HL-60 (cell line): ENCODE measurements at regions not wholly inside any gene's neighbourhood (a gene's known extent, or its start where the extent isn't known, plus 50 kb on each side); places are given as distances from the start of the nearest gene placed in this dataset.

Source experiments
- DNase-seq, 2 experiments: peaks; one replicate each; pipeline ENCODE4 v3.0.0-alpha.2; 2010 to 2020; ENCODE audit warnings: low read depth in 1 of 2, low spot score in 1 of 2
- H3K27ac ChIP-seq: fragments of 250-450 bp; sonication (Bioruptor Pico); replicated peaks from 2 replicates; pipeline ENCODE4 v1.5.1; 2020; ENCODE audit warnings: mild to moderate bottlenecking, moderate library complexity
- H3K27me3 ChIP-seq: fragments of 250-450 bp; sonication (Bioruptor Pico); 2 replicates; pipeline ENCODE4 v1.5.1; 2021; ENCODE audit warnings: mild to moderate bottlenecking, moderate library complexity; ENCODE audit not compliant: insufficient read depth, poor library complexity, severe bottlenecking
- H3K4me3 ChIP-seq: replicated peaks from 2 replicates; pipeline ENCODE4 v1.5.1; 2011; ENCODE audit warnings: mild to moderate bottlenecking, control low read depth, low read length; ENCODE audit not compliant: insufficient read depth
- GABPA ChIP-seq: IDR thresholded peaks from 2 replicates; pipeline ENCODE4 v1.6.1; 2012; ENCODE audit warnings: low read depth
- POLR2AphosphoS5 ChIP-seq: IDR thresholded peaks from 2 replicates; pipeline ENCODE4 v1.6.1; 2012; ENCODE audit warnings: low read depth
- SPI1 ChIP-seq: IDR thresholded peaks from 2 replicates; pipeline ENCODE4 v1.6.1; 2012; ENCODE audit warnings: low read depth, mild to moderate bottlenecking, borderline replicate concordance
- TF ChIP-seq, protein P1 (sequence below): IDR thresholded peaks from one replicate; pipeline ENCODE4 v1.5.1; 2011; ENCODE audit warnings: low read length, control low read depth, inconsistent platforms; ENCODE audit not compliant: insufficient read depth
- TF ChIP-seq, protein P2 (sequence below): IDR thresholded peaks from 2 replicates; pipeline ENCODE4 v1.6.1; 2012; ENCODE audit warnings: low read depth; ENCODE audit not compliant: insufficient replicate concordance

DNA sequence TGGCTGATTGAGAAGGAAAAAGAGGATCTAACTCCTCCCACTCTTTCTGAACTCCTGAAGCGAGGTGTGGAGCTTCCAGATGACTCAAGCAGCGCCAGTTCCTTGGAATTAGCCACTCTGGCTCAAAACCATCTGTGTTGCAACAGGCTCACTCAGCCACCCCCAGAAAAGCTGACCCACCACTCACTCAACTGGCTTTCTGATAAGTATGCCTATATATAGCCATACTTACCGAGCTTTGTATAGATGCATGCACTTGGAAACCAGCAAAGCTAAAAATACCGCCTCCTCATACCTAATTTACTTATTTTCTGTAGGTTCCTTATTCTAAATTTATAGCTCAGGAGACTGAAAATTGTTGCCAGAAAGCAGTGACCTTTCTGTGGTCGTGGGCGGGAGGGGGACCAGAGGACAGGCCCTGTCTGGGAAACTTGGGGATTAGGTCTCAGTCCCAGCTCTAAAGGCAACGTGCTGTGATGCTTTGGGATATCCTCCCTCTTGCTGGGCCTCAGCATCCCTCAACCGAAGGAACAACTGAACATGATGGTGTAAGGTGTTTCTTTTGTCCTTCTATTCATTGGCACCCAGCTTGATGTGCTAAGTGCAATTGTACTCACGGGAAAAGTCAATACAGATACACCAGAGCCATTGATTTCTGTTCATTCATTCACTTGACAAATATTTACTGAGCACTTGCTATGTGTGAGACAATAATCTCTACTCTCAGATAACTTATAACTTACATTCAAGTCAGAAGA lies 65.7 kb downstream of the NENF start:
- Histone ChIP-seq H3K27me3 (peaks cover 2% of the 10 kb centered on the region), H3K4me3 (no peak overlapping the region), H3K27ac (no peak overlapping the region)
- TF ChIP-seq, protein P1, sequence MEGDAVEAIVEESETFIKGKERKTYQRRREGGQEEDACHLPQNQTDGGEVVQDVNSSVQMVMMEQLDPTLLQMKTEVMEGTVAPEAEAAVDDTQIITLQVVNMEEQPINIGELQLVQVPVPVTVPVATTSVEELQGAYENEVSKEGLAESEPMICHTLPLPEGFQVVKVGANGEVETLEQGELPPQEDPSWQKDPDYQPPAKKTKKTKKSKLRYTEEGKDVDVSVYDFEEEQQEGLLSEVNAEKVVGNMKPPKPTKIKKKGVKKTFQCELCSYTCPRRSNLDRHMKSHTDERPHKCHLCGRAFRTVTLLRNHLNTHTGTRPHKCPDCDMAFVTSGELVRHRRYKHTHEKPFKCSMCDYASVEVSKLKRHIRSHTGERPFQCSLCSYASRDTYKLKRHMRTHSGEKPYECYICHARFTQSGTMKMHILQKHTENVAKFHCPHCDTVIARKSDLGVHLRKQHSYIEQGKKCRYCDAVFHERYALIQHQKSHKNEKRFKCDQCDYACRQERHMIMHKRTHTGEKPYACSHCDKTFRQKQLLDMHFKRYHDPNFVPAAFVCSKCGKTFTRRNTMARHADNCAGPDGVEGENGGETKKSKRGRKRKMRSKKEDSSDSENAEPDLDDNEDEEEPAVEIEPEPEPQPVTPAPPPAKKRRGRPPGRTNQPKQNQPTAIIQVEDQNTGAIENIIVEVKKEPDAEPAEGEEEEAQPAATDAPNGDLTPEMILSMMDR, result no peak
- TF ChIP-seq, protein P2, sequence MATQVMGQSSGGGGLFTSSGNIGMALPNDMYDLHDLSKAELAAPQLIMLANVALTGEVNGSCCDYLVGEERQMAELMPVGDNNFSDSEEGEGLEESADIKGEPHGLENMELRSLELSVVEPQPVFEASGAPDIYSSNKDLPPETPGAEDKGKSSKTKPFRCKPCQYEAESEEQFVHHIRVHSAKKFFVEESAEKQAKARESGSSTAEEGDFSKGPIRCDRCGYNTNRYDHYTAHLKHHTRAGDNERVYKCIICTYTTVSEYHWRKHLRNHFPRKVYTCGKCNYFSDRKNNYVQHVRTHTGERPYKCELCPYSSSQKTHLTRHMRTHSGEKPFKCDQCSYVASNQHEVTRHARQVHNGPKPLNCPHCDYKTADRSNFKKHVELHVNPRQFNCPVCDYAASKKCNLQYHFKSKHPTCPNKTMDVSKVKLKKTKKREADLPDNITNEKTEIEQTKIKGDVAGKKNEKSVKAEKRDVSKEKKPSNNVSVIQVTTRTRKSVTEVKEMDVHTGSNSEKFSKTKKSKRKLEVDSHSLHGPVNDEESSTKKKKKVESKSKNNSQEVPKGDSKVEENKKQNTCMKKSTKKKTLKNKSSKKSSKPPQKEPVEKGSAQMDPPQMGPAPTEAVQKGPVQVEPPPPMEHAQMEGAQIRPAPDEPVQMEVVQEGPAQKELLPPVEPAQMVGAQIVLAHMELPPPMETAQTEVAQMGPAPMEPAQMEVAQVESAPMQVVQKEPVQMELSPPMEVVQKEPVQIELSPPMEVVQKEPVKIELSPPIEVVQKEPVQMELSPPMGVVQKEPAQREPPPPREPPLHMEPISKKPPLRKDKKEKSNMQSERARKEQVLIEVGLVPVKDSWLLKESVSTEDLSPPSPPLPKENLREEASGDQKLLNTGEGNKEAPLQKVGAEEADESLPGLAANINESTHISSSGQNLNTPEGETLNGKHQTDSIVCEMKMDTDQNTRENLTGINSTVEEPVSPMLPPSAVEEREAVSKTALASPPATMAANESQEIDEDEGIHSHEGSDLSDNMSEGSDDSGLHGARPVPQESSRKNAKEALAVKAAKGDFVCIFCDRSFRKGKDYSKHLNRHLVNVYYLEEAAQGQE, result no peak
- TF ChIP-seq SPI1 (no peak), POLR2AphosphoS5 (no peak), GABPA (no peak)
- DNase-seq, result no peak

DNA sequence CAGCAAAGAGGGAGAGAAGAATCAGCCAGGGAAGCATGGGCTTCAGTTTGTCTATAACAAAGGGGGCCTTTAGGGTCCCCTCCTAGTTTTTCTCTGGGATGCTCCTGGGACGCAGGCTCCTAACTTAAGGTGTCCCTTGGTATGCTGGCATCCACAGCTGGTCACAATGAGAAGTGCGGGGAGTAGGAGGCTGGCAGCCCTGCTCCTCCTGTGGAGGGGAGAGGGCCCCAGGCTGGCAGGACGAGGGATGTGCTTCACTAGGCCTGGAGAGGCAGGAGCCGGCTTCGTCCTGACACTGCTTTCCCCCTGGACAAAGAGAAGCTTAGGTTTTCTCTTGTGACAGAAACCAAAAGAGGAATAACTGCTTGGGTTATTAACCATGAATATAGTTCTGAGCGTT lies 67.6 kb downstream of the NENF start:
- no peak for DNase-seq

DNA sequence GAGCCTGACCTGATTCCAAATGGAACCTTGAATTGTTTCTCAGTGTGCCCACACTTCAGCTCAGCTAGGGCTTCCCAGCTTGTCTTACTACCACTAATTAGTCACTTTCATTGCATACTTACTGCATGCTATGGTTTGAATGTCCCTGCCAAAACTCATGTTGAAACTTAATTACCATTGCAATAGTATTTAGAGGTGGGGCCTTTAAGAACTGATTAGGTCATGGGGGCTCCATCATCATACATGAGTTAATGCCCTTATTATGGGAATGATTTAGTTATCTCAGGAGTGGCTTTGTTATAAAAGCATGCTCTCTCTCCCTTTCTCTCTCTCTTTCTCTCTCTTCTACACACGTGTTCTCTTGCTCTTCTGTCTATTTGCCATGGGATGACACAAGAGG lies 68.3 kb downstream of the NENF start:
- TF ChIP-seq POLR2AphosphoS5, result no peak
- no peak for TF ChIP-seq SPI1
- TF ChIP-seq, protein P2, result no peak
- no peak for TF ChIP-seq GABPA
- TF ChIP-seq, protein P1, result no peak
- no peak for DNase-seq
- Histone ChIP-seq H3K27me3 (peaks cover 2% of the 10 kb centered on the region), H3K27ac (no peak overlapping the region), H3K4me3 (no peak overlapping the region)

More for the DNA sequence above, 67.6 kb downstream of the NENF start:
- Histone ChIP-seq H3K4me3 (no peak overlapping the region), H3K27ac (no peak overlapping the region), H3K27me3 (peaks cover 2% of the 10 kb centered on the region)
- no peak for TF ChIP-seq SPI1
- no peak for TF ChIP-seq POLR2AphosphoS5
- TF ChIP-seq, protein P1, result no peak
- TF ChIP-seq GABPA, result no peak
- TF ChIP-seq, protein P2, result no peak
